ENCODE measurements at regions not wholly inside any gene's neighbourhood (a gene's known extent, or its start where the extent isn't known, plus 50 kb on each side); places are given as distances from the start of the nearest gene placed in this dataset.

DNA sequence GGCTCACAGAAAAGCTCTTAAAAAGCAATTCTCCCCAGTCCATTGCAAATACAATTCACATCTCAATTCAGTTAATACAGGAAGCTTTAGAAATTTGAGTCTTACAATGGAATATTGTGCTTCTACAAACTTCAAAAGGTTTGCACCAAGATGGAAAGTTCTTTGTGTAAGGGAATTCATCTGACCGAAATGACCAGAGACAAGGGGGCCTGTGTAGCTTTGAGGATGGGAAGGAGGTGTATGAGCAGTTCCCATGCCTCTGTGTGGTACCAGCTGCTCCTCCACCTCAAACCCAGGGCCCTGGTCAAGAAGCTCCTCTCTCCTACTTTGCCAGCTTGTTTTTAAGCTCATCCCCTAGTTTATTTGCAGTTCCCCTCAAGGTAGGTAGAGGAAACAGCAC is 312.8 kb upstream of the PKDCC start:
- TF ChIP-seq POLR2A (IDR thresholded peaks at IDR 0.05; ENCODE audit: low read depth, low read length) = no peak
- TF ChIP-seq POLR2AphosphoS5 (IDR thresholded peaks at IDR 0.05; ENCODE audit: low read depth, low read length) = no peak
- TF ChIP-seq TAF1 (IDR thresholded peaks at IDR 0.05; ENCODE audit: low read depth, low read length) = no peak
- TF ChIP-seq PAX5 (IDR thresholded peaks at IDR 0.05; ENCODE audit: insufficient read depth, low read length, severe bottlenecking) = no peak
- TF ChIP-seq SPI1 (IDR thresholded peaks at IDR 0.05; ENCODE audit: low read depth, low read length) = no peak
- TF ChIP-seq POU2F2 (IDR thresholded peaks at IDR 0.05; ENCODE audit: low read depth, low read length) = no peak
